ENCODE measurements at regions not wholly inside any gene's neighbourhood (a gene's known extent, or its start where the extent isn't known, plus 50 kb on each side); places are given as distances from the start of the nearest gene placed in this dataset.

- no peak overlapping the region for H3K4me2 ChIP-seq
- no peaks in the 10 kb centered on the region for H3K27me3 Mint-ChIP-seq (ENCODE audit: insufficient read depth, low read depth, poor library complexity)
- H3F3A ChIP-seq (replicated peaks; ENCODE audit: low read depth), result no peaks in the 10 kb centered on the region
- H3K27me3 ChIP-seq (ENCODE audit: insufficient read depth), result no peaks in the 10 kb centered on the region
- ATAC-seq (no peak), DNase-seq (ENCODE audit: low spot score) (no peak)
- no peaks in the 10 kb centered on the region for H3K36me3 Mint-ChIP-seq (ENCODE audit: low read depth)
- H3K36me3 ChIP-seq (ENCODE audit: insufficient read depth), result no peaks in the 10 kb centered on the region
- H3K4me1 Mint-ChIP-seq, result no peaks in the 10 kb centered on the region; the same call in 2 of the 3 replicates
- no peaks in the 10 kb centered on the region for H3K4me1 ChIP-seq (ENCODE audit: insufficient read depth)
- TF ChIP-seq POLR2AphosphoS5 (IDR thresholded peaks at IDR 0.05; ENCODE audit: low read depth) (no peak), EZH2phosphoT487 (IDR thresholded peaks at IDR 0.05; ENCODE audit: unreplicated experiment) (no peak), JUNB (IDR thresholded peaks at IDR 0.05; ENCODE audit: unreplicated experiment) (no peak)
- H3K9me3 Mint-ChIP-seq, result no peaks in the 10 kb centered on the region
- H2AFZ ChIP-seq, result no peak overlapping the region
- H3K4me3 Mint-ChIP-seq, result no peak overlapping the region
- no peak overlapping the region for H3K27ac Mint-ChIP-seq
- H3K27ac ChIP-seq (ENCODE audit: low read depth), result no peak overlapping the region
- no peaks in the 10 kb centered on the region for H4K20me1 ChIP-seq (replicated peaks; ENCODE audit: insufficient read depth)
- H3K4me3 ChIP-seq, result no peak overlapping the region
- no peaks in the 10 kb centered on the region for H3K79me2 ChIP-seq (replicated peaks; ENCODE audit: insufficient read depth)
- no peaks in the 10 kb centered on the region for H3K9me2 ChIP-seq (ENCODE audit: insufficient read depth)
Observed at GRCh38 chr12:104816845-104817503, 141.1 kb downstream of the SLC41A2 start.

DNA sequence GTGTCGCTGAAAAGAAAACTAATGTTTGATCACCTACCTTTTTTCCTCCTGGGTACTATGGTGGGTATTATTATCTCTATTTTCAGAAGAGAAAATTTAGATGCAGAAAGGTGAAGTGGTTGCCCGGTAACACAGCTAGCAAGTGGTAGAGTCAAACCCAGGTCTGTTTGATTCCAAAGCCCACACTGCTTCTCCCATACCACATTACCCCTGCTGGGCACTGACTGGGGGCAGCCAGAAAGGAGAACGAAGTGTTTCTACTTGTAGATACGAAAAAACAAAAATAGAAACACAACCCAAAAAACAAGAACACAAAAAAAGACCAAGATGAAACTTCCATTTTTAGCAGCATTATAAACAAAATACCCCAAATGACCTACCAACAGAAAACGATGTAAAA, 142.2 kb downstream of the SLC41A2 start:
- Histone ChIP-seq H3K9me2 (ENCODE audit: insufficient read depth) (no peaks in the 10 kb centered on the region), H3F3A (replicated peaks; ENCODE audit: low read depth) (no peaks in the 10 kb centered on the region), H3K27ac (ENCODE audit: low read depth) (no peak overlapping the region), H2AFZ (no peak overlapping the region), H3K27me3 (ENCODE audit: insufficient read depth) (no peaks in the 10 kb centered on the region), H3K4me2 (no peak overlapping the region), H4K20me1 (replicated peaks; ENCODE audit: insufficient read depth) (no peaks in the 10 kb centered on the region), H3K4me3 (no peak overlapping the region), H3K36me3 (ENCODE audit: insufficient read depth) (no peaks in the 10 kb centered on the region), H3K4me1 (ENCODE audit: insufficient read depth) (no peaks in the 10 kb centered on the region), H3K79me2 (replicated peaks; ENCODE audit: insufficient read depth) (no peaks in the 10 kb centered on the region)
- H3K4me3 Mint-ChIP-seq, result no peak overlapping the region
- no peaks in the 10 kb centered on the region for H3K36me3 Mint-ChIP-seq (ENCODE audit: low read depth)
- H3K9me3 Mint-ChIP-seq, result no peaks in the 10 kb centered on the region
- DNase-seq (ENCODE audit: low spot score) (no peak), ATAC-seq (no peak)
- H3K4me1 Mint-ChIP-seq, result no peaks in the 10 kb centered on the region; the same call in 2 of the 3 replicates
- H3K27me3 Mint-ChIP-seq (ENCODE audit: insufficient read depth, low read depth, poor library complexity), result no peaks in the 10 kb centered on the region
- H3K27ac Mint-ChIP-seq, result no peak overlapping the region
- no peak for TF ChIP-seq EZH2phosphoT487 (IDR thresholded peaks at IDR 0.05; ENCODE audit: unreplicated experiment)
- TF ChIP-seq, protein P1, sequence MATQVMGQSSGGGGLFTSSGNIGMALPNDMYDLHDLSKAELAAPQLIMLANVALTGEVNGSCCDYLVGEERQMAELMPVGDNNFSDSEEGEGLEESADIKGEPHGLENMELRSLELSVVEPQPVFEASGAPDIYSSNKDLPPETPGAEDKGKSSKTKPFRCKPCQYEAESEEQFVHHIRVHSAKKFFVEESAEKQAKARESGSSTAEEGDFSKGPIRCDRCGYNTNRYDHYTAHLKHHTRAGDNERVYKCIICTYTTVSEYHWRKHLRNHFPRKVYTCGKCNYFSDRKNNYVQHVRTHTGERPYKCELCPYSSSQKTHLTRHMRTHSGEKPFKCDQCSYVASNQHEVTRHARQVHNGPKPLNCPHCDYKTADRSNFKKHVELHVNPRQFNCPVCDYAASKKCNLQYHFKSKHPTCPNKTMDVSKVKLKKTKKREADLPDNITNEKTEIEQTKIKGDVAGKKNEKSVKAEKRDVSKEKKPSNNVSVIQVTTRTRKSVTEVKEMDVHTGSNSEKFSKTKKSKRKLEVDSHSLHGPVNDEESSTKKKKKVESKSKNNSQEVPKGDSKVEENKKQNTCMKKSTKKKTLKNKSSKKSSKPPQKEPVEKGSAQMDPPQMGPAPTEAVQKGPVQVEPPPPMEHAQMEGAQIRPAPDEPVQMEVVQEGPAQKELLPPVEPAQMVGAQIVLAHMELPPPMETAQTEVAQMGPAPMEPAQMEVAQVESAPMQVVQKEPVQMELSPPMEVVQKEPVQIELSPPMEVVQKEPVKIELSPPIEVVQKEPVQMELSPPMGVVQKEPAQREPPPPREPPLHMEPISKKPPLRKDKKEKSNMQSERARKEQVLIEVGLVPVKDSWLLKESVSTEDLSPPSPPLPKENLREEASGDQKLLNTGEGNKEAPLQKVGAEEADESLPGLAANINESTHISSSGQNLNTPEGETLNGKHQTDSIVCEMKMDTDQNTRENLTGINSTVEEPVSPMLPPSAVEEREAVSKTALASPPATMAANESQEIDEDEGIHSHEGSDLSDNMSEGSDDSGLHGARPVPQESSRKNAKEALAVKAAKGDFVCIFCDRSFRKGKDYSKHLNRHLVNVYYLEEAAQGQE (IDR thresholded peaks at IDR 0.05; ENCODE audit: unreplicated experiment), result no peak
- no peak for TF ChIP-seq JUNB (IDR thresholded peaks at IDR 0.05; ENCODE audit: unreplicated experiment)
- TF ChIP-seq NANOG (IDR thresholded peaks at IDR 0.05; ENCODE audit: borderline replicate concordance), result no peak
- no peak for TF ChIP-seq CREB1 (CRISPR knock-in tag; IDR thresholded peaks at IDR 0.05; ENCODE audit: low read depth)
- TF ChIP-seq ZNF331 (CRISPR knock-in tag; IDR thresholded peaks at IDR 0.05; ENCODE audit: low read depth), result no peak
- TF ChIP-seq ZNF462 (CRISPR knock-in tag; IDR thresholded peaks at IDR 0.05), result no peak
- TF ChIP-seq, protein P2, sequence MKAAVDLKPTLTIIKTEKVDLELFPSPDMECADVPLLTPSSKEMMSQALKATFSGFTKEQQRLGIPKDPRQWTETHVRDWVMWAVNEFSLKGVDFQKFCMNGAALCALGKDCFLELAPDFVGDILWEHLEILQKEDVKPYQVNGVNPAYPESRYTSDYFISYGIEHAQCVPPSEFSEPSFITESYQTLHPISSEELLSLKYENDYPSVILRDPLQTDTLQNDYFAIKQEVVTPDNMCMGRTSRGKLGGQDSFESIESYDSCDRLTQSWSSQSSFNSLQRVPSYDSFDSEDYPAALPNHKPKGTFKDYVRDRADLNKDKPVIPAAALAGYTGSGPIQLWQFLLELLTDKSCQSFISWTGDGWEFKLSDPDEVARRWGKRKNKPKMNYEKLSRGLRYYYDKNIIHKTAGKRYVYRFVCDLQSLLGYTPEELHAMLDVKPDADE (IDR thresholded peaks at IDR 0.05), result no peak
- TF ChIP-seq STAT1 (IDR thresholded peaks at IDR 0.05; ENCODE audit: unreplicated experiment), result no peak
- TF ChIP-seq POLR2AphosphoS5 (IDR thresholded peaks at IDR 0.05; ENCODE audit: low read depth), result no peak

Measured in GM23338 (cell line).